ENCODE measurements at regions not wholly inside any gene's neighbourhood (a gene's known extent, or its start where the extent isn't known, plus 50 kb on each side); places are given as distances from the start of the nearest gene placed in this dataset.

DNA sequence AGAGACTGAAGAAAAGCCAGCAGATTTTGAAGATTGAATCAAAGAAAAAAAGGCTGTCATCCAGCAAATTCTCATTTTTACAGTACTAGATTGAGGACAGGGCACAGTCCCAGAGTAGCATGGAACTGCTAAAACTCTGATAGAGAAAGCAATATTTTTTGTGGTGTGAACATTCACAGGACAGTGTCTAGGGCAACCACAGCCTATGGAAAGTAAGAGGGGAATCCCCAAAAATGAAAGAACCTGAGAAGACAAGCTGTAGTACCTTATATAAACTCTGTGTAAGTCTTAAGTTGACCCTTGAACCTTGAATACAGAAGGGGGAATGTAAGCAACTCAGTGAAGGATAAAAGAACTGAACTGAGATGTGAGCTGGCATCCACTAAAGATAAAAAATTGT is 540.3 kb downstream of the HINT1 start:
- TF ChIP-seq EZH2 (IDR thresholded peaks at IDR 0.05; ENCODE audit: low read depth, unreplicated experiment) (no peak), REST (IDR thresholded peaks at IDR 0.05; ENCODE audit: unreplicated experiment) (no peak), POLR2AphosphoS5 (IDR thresholded peaks at IDR 0.05; ENCODE audit: low read depth) (no peak)
- TF ChIP-seq, protein P1, sequence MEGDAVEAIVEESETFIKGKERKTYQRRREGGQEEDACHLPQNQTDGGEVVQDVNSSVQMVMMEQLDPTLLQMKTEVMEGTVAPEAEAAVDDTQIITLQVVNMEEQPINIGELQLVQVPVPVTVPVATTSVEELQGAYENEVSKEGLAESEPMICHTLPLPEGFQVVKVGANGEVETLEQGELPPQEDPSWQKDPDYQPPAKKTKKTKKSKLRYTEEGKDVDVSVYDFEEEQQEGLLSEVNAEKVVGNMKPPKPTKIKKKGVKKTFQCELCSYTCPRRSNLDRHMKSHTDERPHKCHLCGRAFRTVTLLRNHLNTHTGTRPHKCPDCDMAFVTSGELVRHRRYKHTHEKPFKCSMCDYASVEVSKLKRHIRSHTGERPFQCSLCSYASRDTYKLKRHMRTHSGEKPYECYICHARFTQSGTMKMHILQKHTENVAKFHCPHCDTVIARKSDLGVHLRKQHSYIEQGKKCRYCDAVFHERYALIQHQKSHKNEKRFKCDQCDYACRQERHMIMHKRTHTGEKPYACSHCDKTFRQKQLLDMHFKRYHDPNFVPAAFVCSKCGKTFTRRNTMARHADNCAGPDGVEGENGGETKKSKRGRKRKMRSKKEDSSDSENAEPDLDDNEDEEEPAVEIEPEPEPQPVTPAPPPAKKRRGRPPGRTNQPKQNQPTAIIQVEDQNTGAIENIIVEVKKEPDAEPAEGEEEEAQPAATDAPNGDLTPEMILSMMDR (conservative IDR thresholded peaks at IDR 0.05; ENCODE audit: low read depth in 2 of 2): no peak

Data from GM23338 (cell line).